ENCODE measurements at regions not wholly inside any gene's neighbourhood (a gene's known extent, or its start where the extent isn't known, plus 50 kb on each side); places are given as distances from the start of the nearest gene placed in this dataset.

GRCh38 chr4:18294846-18295245 lies 273.3 kb upstream of the LCORL start:
- Histone ChIP-seq H3K4me3 (no peak overlapping the region), H3K27ac (no peak overlapping the region), H3K9me3 (no peaks in the 10 kb centered on the region), H3K27me3 (replicated peaks; ENCODE audit: insufficient read depth) (no peaks in the 10 kb centered on the region), H3K4me1 (ENCODE audit: control insufficient read depth in 1 of 2, low read depth in 2 of 2) (no peaks in the 10 kb centered on the region), H3K36me3 (no peaks in the 10 kb centered on the region)
- ATAC-seq (ENCODE audit: insufficient number of reproducible peaks, low FRiP score, low read depth) (no peak), DNase-seq (ENCODE audit: low spot score) (no peak)
- no peak for TF ChIP-seq CTCF (IDR thresholded peaks at IDR 0.05)

- no peak for TF ChIP-seq CTCF (IDR thresholded peaks at IDR 0.05)
- Histone ChIP-seq H3K27me3 (replicated peaks; ENCODE audit: insufficient read depth) (no peaks in the 10 kb centered on the region), H3K36me3 (no peaks in the 10 kb centered on the region), H3K27ac (no peak overlapping the region), H3K9me3 (no peaks in the 10 kb centered on the region), H3K4me3 (no peak overlapping the region), H3K4me1 (ENCODE audit: control insufficient read depth in 1 of 2, low read depth in 2 of 2) (no peaks in the 10 kb centered on the region)
- DNase-seq (ENCODE audit: low spot score) (no peak), ATAC-seq (ENCODE audit: insufficient number of reproducible peaks, low FRiP score, low read depth) (no peak)
Measured at GRCh38 chr4:18294021-18294420, 272.5 kb upstream of the LCORL start.

GRCh38 chr4:18292411-18292810 lies 270.9 kb upstream of the LCORL start:
- Histone ChIP-seq H3K27me3 (replicated peaks; ENCODE audit: insufficient read depth) (no peaks in the 10 kb centered on the region), H3K4me1 (ENCODE audit: control insufficient read depth in 1 of 2, low read depth in 2 of 2) (no peaks in the 10 kb centered on the region), H3K9me3 (no peaks in the 10 kb centered on the region), H3K27ac (no peak overlapping the region), H3K36me3 (no peaks in the 10 kb centered on the region), H3K4me3 (no peak overlapping the region)
- ATAC-seq (ENCODE audit: insufficient number of reproducible peaks, low FRiP score, low read depth) (no peak), DNase-seq (ENCODE audit: low spot score) (no peak)
- TF ChIP-seq CTCF (IDR thresholded peaks at IDR 0.05): no peak

GRCh38 chr4:18291981-18292380 lies 270.4 kb upstream of the LCORL start:
- ATAC-seq (ENCODE audit: insufficient number of reproducible peaks, low FRiP score, low read depth): no peak
- no peak for DNase-seq (ENCODE audit: low spot score)
- Histone ChIP-seq H3K4me1 (ENCODE audit: control insufficient read depth in 1 of 2, low read depth in 2 of 2) (no peaks in the 10 kb centered on the region), H3K27ac (no peak overlapping the region), H3K9me3 (no peaks in the 10 kb centered on the region), H3K4me3 (no peak overlapping the region), H3K27me3 (replicated peaks; ENCODE audit: insufficient read depth) (no peaks in the 10 kb centered on the region), H3K36me3 (no peaks in the 10 kb centered on the region)
- TF ChIP-seq CTCF (IDR thresholded peaks at IDR 0.05): no peak

GRCh38 chr4:18291256-18291655 lies 269.7 kb upstream of the LCORL start:
- no peak for TF ChIP-seq CTCF (IDR thresholded peaks at IDR 0.05)
- H3K4me1 ChIP-seq (ENCODE audit: control insufficient read depth in 1 of 2, low read depth in 2 of 2): no peaks in the 10 kb centered on the region
- DNase-seq (ENCODE audit: low spot score) (no peak), ATAC-seq (ENCODE audit: insufficient number of reproducible peaks, low FRiP score, low read depth) (no peak)
- no peaks in the 10 kb centered on the region for H3K9me3 ChIP-seq
- no peaks in the 10 kb centered on the region for H3K27me3 ChIP-seq (replicated peaks; ENCODE audit: insufficient read depth)
- H3K4me3 ChIP-seq: no peak overlapping the region
- no peak overlapping the region for H3K27ac ChIP-seq
- no peaks in the 10 kb centered on the region for H3K36me3 ChIP-seq
